HFF-Myc (cell line): ENCODE measurements at regions not wholly inside any gene's neighbourhood (a gene's known extent, or its start where the extent isn't known, plus 50 kb on each side); places are given as distances from the start of the nearest gene placed in this dataset.
"Not testable (repeated sequence)": the region's sequence is repeated elsewhere in the genome, so short reads cannot be mapped to it uniquely, and the experiment has no call there.

Source experiments
- DNase-seq: peaks from one replicate; pipeline ENCODE4 v3.0.0-alpha.2; 2011; ENCODE audit warnings: low read depth; ENCODE audit errors: extremely low read depth
- H3K4me3 ChIP-seq: replicated peaks from 2 replicates; pipeline ENCODE4 v1.5.1; 2011; ENCODE audit warnings: low read depth, mild to moderate bottlenecking, control low read depth, low read length
- TF ChIP-seq, protein P1 (sequence below): IDR thresholded peaks from 2 replicates; pipeline ENCODE4 v1.5.1; 2012; ENCODE audit warnings: mild to moderate bottlenecking, low read depth, low read length, control low read depth; ENCODE audit errors: missing control alignments

DNA sequence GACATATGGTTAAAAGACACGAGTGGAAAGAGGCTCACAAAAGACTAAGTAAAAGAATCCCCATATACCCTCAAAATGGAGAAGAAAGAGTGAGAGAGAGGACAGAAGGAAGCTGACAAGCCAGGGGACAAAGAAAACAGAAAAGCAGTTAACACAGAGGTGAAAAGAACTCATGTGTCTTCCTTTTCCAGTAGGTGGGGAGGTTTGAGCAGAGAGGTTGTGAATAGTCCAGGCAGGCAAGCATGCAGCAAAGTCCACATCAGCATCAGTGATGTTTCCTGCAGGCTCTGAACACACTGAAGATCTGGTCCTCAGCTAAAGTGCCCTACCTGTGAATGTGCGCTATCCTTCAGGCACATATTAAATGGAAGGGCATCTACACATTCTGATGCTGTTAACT lies 196.5 kb upstream of the IRAK1BP1 start:
- TF ChIP-seq, protein P1, sequence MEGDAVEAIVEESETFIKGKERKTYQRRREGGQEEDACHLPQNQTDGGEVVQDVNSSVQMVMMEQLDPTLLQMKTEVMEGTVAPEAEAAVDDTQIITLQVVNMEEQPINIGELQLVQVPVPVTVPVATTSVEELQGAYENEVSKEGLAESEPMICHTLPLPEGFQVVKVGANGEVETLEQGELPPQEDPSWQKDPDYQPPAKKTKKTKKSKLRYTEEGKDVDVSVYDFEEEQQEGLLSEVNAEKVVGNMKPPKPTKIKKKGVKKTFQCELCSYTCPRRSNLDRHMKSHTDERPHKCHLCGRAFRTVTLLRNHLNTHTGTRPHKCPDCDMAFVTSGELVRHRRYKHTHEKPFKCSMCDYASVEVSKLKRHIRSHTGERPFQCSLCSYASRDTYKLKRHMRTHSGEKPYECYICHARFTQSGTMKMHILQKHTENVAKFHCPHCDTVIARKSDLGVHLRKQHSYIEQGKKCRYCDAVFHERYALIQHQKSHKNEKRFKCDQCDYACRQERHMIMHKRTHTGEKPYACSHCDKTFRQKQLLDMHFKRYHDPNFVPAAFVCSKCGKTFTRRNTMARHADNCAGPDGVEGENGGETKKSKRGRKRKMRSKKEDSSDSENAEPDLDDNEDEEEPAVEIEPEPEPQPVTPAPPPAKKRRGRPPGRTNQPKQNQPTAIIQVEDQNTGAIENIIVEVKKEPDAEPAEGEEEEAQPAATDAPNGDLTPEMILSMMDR, result no peak
- no peak for DNase-seq
- H3K4me3 ChIP-seq, result no peak overlapping the region

DNA sequence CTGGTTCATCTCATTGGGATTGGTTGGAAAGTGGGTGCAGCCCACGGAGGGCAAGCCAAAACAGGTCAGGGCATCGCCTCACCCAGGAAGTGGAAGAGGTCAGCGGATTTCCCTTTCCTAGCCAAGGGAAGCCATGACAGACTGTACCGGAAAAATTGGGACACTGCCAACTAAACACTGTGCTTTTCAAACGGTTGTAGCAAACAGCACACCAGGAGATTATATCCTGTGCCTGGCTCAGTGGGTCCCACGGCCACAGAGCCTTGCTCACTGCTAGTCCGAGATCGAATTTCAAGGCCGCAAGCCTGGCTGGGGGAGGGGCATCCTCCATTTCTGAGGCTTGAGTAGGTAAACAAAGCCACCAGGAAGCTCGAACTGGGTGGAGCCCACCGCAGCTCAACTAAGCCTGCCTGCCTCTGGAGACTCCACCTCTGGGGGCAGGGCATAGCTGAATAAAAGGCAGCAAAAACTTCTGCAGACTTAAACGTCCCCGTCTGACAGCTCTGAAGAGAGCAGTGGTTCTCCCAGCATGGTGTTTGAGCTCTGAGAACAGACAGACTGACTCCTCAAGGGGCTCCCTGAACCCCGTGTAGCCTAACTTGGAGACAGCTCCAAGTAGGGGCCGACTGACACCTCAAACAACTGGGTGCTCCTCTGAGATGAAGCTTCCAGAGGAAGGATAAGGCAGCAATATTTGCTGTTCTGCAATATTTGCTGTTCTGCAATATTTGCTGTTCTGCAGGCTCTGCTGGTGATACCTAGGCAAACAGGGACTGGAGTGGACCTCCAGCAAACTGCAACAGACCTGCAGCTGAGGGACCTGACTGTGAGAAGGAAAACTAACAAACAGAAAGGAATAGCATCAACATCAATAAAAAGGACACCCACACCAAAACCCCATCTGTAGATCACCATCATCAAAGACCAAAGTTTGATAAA lies 191.0 kb upstream of the IRAK1BP1 start:
- not testable (repeated sequence) for H3K4me3 ChIP-seq, DNase-seq

DNA sequence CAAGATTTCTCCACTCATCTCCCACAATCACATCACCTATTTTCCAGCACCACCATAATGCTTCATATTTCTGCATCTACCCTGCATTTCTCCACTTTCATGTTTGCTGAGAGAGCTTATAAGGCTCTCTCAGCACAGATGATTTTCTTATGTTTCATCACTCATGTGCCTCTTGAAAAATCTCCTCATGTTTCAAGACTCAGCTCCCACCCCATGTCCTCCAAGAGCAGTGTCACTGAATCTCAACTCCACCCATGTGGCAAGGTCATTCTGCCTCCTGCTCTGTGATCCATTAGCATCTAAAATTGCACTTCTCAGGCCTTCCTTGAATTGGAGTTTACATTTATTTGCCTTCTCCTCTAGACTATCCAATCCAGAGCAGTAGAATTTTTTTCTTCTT lies 178.7 kb upstream of the IRAK1BP1 start:
- H3K4me3 ChIP-seq, result no peak overlapping the region
- TF ChIP-seq, protein P1, result no peak
- DNase-seq, result no peak

DNA sequence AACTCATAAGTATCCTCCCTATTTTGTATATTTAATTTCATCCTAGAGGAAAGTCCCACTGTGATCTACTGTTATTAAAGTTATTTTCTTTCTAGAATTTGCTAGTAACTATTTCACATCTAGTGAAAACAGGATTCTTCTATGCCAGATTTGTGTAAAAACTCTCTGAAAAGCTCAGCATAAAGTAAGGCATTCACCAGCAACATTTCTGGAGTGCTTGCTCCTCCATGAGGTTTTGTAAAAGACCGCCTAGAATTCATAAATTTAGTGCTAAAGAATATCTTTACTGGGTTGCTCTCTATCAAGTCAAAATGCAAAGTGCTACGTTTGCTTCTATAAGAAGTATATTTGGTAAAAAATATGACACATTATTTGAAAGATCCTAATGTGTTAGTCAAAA lies 173.5 kb upstream of the IRAK1BP1 start:
- DNase-seq, result no peak
- H3K4me3 ChIP-seq, result no peak overlapping the region
- TF ChIP-seq, protein P1, result no peak

DNA sequence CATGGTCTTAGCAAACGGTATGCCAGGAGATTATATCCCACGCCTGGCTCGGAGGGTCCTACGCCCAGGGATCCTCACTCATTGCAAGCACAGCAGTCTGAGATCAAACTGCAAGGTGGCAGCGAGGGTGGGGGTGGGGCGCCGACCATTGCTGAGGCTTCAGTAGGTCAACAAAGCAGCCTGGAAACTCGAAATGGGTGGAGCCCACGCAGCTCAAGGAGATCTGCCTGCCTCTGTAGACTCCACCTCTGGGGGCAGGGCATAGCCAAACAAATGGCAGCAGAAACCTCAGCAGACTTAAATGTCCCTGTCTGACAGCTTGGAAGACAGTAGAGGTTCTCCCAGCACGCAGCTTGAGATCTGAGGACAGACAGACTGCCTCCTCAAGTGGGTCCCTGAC lies 172.7 kb upstream of the IRAK1BP1 start:
- DNase-seq, H3K4me3 ChIP-seq: not testable (repeated sequence)

DNA sequence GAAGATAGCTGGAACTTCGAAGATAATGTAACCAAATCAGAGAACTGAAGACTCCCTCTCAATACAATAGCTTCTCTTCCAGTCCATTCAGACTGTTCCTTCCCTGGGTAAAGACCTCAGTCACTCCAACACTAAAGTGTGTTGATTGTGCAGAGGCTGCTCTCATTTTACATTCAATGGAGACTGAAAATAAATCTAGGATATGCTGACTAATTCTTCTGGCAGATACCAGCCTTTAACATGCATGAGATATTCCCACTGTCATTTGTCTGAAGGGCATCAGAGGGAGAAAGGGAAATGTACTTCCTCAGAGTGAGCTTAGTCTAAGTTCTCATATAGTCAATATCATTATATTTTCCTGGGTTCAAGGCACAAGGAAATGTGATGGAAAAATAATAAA lies 166.4 kb upstream of the IRAK1BP1 start:
- DNase-seq, result no peak
- TF ChIP-seq, protein P1, result no peak
- no peak overlapping the region for H3K4me3 ChIP-seq

DNA sequence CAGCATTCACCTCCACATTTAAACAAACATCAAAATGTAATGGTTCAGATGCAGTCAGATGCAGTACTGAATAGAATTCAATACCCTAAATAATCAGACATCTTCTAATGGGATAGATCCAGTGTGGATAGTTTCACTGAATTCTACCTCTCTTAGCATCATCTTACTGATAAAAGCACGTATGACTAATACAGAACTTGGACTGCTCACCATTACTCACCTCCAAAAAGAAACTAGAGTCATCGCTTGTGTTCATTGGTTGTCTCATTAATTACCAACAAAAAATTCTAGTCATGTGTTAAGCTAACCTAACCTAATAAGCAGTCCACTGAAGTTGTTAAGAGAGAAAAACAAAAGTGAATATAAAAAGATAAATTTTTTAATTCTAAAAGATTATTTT lies 165.9 kb upstream of the IRAK1BP1 start:
- TF ChIP-seq, protein P1, result no peak
- peak; percentile 4 for DNase-seq
- no peak overlapping the region for H3K4me3 ChIP-seq

DNA sequence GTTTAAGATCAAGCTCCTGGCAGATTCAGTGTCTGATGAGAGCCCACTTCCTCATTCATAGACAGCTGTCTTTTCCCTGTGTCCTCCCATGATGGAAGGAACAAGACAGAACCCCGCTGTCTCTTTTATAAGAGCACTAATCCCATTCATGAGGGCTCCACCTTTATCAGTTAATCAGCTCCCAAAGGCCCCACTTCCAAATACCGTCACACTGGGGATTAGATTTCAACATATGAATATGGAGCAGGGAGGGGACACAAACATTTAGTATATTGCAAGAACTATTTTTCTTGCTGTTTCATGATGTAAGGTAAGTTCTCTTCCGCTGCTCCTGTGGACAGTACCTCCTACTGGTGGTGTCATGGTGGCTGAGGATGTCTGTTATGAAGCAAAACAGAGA lies 158.3 kb upstream of the IRAK1BP1 start:
- H3K4me3 ChIP-seq, result no peak overlapping the region
- DNase-seq, result no peak
- TF ChIP-seq, protein P1, result no peak
